ENCODE measurements at regions not wholly inside any gene's neighbourhood (a gene's known extent, or its start where the extent isn't known, plus 50 kb on each side); places are given as distances from the start of the nearest gene placed in this dataset.
"Not testable (repeated sequence)": the region's sequence is repeated elsewhere in the genome, so short reads cannot be mapped to it uniquely, and the experiment has no call there.

- DNase-seq (ENCODE audit: low spot score) = no peak
These were observed 85.2 kb downstream of the POLR1F start for GRCh38 chr7:19623676-19624075.

- DNase-seq (ENCODE audit: low spot score) = no peak
These were observed 87.1 kb downstream of the POLR1F start for GRCh38 chr7:19621740-19622139.

DNA sequence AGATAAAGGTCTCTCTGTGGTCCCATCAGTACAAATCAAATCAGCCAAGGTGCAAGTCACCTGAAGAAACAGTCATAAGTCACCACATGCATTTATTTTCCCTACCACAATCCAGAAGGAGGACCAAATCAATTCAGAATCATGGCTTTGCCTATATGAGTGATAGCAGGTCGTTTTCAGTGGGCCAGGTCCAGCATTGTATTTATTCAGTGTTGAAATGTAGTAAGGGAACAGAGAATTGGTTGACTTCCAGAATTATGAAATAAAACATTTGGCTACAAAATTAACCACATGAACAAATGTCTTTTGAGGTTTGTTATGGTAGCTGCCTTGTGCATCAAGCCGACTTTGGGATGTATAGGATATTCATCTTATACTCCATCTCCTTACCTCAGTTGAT, 88.4 kb downstream of the POLR1F start:
- DNase-seq (ENCODE audit: low spot score) = no peak

DNA sequence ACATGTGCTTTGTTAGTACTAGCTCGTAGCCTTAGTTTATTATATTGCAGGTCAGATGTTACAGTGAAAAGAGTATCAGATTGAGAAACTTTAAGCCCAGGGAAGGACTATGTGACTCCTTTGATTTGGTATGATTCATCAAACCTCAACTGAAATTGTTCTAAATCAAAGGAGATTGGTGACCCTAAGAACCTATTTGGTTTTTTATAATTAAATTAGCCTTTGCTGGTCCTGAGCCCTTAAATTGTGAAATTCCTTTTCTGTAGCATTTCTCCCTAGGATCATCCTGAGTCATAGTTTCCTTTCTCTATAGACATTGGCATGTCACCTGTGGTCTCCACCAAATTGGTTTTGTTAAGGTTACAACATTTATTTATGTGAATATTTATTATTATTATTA, 89.7 kb downstream of the POLR1F start:
- DNase-seq (ENCODE audit: low spot score) = no peak

DNA sequence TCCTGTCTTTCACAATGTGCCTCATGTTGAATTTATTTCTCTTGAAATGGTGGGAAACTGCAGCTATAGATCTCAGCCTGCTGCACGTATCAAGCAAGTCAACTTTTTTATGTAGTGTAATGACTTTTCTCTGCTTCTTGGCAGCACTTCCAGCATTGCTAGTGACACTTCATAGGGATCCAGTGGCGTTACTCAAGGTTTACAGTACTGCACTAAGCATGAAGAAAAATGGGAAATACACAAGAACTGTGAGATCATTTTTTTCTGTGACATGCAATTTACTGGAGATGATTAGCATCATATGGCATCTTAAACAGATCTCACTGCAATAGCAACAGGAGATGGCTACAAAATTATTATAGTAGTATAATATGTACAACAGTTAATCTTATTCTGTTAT, 90.9 kb downstream of the POLR1F start:
- no peak for DNase-seq (ENCODE audit: low spot score)

GRCh38 chr7:19610194-19610943, 98.5 kb downstream of the POLR1F start:
- no peak for DNase-seq (ENCODE audit: low spot score)

DNA sequence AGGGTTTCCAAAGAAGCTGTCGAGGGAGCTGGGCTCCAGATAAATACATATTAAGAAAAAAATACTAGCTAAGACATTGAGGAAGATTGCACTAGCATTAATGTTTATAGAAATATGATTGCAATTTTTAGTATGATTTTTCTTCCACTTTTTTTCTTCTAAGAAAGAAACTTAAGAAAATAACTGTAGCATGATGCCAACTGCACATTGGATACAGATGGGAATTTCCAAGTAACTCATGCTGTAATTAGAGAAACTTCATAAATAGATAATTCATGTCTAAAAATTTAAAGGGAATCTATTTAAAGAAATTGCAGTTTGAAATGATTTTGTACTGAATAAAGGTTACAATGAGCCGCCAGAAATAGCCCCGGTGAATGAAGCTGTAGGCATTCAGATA, 119.4 kb downstream of the POLR1F start:
- no peak for DNase-seq (ENCODE audit: low spot score)

- DNase-seq (ENCODE audit: low spot score) = no peak
These were observed 121.5 kb downstream of the POLR1F start for GRCh38 chr7:19587291-19587690.

DNA sequence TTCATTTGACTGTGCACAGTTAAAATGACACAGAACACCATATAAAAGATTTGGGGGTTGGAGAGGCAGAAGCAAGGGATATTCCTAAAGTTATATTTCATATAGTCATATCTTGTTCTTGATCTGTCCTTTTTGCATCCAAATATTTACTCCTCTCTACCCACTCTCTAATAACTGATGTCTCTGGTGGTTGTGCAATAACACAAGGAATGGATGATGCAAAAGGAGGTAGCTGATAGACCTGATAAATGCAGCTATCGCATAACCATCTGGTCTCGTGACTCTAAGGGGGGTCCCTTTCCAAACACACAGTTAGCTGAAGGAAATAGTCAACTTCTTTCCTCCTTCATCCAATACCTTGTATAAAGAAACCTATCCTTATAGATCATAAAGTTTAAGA, 123.1 kb downstream of the POLR1F start:
- no peak for DNase-seq (ENCODE audit: low spot score)

DNA sequence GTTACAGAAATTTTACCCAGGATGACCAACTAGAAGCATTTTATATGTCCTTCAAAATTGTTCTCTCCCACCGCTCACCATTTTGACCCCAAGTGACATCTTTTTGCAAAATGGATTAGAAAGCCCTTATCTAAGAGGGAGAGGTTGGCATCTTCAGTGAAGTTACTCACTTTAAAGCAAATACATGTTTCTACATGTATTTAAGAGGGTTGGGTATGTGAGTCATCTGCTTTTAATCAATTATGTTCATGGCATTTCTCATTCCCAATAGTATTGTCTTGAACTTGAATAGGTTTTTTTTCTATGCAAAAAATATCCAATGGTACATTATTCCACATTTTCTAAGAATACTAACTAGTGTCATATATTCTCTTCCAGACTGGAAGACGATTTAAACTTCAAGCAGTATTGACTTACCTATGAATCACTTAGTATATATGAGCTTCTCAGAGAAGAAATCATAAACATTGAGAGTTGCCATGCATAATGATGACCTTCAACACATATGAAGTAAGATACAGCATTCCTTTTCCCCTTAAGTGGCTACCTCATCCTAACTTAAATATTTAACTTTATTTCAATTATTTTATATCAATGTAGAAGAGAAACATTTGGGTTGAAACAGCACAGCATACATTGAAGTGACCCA, 132.8 kb downstream of the POLR1F start:
- DNase-seq (ENCODE audit: low spot score) = no peak

DNA sequence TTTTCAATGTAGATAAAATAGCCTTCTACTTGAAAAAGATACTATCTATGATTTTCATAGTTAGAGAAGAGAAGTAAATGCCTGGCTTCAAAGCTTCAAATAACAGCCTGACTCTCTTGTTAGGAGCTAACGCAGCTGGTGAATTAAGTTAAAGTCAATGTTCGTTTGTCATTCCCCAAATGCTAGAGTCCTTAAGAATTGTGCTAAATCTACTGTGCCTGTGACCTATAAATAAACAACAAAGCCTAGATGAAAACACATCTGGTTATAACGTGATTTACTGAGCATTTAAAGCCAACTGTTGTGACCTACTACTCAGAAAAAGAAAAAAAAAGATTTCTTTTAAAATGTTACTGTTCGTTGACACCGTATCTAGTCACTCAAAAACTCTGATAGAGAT, 134.7 kb downstream of the POLR1F start:
- no peak for DNase-seq (ENCODE audit: low spot score)

GRCh38 chr7:19572566-19572965, 136.3 kb downstream of the POLR1F start:
- DNase-seq (ENCODE audit: low spot score) = no peak

DNA sequence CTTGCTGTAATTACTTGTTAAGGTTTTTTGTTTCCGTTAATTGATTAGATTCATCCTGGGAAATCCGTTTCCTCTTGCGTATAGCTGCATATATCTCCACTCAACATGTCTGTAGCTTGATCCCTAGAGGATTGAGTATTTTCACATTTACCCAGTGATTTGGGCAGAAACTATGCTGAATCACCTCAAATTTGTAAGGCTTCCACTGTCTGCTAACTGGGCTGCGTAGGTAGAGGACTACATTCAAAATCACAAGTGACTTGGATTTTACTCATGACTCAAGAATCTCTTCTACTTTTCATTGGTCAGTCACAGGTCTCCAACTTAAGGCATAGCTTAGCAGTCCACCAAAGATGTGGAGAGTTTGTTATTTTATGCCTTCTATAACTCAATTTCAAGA, 141.8 kb downstream of the POLR1F start:
- no peak for DNase-seq (ENCODE audit: low spot score)

DNA sequence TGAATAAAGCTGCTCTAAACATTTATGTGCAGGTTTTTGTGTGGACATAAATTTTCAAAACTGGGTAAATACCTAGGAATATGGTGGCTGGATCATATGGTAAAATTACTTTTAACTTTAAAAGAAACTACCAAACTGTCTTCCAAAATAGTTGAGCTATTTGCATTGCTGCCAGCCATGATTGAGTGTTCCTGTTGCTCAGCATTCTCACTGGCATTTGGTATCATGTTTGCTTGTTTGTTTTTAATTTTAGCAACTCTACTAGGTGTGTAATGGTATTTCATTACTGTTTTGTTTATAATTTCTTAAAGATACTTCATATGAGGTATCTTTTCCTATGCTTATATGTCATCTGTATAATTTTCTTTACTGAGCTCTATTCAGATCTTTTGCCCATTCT, 143.2 kb downstream of the POLR1F start:
- DNase-seq (ENCODE audit: low spot score) = no peak

GRCh38 chr7:19561121-19561805, 147.6 kb downstream of the POLR1F start:
- no peak for DNase-seq (ENCODE audit: low spot score)

- no peak for DNase-seq (ENCODE audit: low spot score)
These were observed 148.5 kb downstream of the POLR1F start for GRCh38 chr7:19560111-19560883.

GRCh38 chr7:19558527-19558926, 150.3 kb downstream of the POLR1F start:
- no peak for DNase-seq (ENCODE audit: low spot score)

DNA sequence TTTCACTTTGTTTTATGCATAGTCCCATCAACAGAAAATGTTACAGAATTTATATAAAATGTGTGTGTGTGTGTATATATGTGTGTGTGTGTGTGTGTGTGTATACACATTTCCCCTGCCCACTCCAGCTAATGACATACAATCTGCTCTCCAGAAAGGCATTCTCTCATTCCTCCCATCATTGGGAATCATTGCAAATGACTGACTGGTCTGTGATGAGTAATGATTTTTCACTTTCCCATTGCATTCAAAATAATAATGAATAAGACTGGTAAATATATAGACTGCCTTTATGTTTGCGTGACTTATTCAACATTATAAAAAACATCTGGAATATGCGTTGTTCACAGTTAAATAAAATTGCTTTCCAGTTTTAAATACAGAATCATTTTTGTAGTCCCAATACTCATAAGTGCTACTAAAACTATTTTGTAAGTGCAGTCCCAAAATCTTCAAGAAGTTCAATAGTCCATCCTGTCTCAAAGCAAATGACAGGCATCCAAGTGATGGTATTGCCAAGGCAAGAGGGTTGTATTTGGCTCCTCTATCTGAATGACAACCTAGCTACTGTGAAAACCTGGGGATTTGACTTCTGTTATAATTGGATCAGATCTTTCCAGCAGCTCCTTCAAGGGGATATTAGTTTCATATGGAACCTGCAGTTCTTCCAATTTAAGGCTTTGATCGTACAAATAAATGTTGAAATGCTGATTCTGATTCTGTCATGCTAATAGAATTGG, 150.9 kb downstream of the POLR1F start:
- no peak for DNase-seq (ENCODE audit: low spot score)

DNA sequence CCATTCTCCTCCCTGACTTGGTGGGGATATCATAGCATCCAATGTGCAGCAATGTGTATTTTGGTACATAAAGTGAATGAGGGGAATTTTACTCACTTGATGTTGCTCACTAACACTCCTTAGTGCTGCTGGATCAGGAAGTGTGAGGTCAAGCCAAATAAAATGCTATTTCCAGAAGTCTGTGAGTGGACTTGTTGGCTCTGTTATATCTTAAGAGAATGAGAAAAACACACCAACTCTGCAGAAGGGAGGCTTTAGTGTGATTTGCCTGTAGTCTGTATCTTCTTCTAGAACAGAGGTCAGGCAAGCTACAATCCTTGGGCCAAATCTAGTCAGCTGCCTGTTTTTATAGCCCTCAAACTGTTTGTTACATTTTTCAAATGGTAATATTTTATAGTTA, 154.3 kb downstream of the POLR1F start:
- DNase-seq (ENCODE audit: low spot score) = no peak

- DNase-seq (ENCODE audit: low spot score) = no peak
These were observed 156.3 kb downstream of the POLR1F start for GRCh38 chr7:19552576-19552975.

GRCh38 chr7:19549246-19549645, 159.6 kb downstream of the POLR1F start:
- DNase-seq (ENCODE audit: low spot score) = not testable (repeated sequence)

DNA sequence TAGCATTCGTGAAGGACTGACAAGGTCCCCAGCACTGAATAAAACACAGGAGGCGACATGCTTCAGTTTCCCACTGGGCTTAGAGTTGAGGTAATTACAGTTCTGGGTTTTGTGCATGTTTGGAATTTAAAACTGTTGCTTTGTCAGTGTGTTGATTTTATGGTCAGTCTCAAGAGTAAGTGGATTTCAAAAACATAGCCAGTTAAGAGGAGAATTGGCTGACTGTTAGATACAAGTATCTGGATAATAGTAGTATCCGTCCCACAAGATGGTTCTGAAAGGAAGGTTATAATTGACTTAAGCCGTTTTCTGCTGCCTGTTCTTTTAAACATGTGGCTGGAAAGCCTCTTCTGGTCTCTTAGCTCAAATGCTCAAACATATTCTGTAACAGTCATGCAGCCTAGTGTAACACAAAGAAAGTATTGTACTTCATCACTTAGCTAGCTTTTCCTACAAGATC, 170.9 kb downstream of the POLR1F start:
- no peak for DNase-seq (ENCODE audit: low spot score)

Data from CD4-positive, alpha-beta T cell treated with Interleukin-2 at 100 ng/mL for 4 hours (primary cell).